ENCODE measurements at regions not wholly inside any gene's neighbourhood (a gene's known extent, or its start where the extent isn't known, plus 50 kb on each side); places are given as distances from the start of the nearest gene placed in this dataset.

DNA sequence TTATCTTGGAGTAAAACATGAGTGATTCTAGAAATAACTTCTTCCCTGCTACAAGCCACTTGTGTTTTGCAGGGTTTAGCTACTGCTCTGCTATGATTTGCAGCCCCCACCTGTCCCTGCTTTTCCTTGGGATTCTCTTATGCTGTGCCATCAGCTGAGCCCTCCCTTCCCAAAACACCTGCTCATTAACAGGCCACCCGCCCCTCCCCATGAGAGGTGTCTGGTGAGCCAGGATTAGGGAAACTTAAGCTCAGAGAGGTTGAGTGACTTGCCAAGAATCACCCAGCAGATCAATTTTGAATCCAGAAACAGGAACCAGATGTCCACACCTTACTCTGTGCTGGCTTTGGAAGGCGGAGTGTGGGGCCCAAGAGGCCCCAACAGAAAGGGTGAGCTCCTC is 111.7 kb upstream of the CXCL14 start:
- no peak overlapping the region for H3K4me3 Mint-ChIP-seq
- no peak for ATAC-seq

DNA sequence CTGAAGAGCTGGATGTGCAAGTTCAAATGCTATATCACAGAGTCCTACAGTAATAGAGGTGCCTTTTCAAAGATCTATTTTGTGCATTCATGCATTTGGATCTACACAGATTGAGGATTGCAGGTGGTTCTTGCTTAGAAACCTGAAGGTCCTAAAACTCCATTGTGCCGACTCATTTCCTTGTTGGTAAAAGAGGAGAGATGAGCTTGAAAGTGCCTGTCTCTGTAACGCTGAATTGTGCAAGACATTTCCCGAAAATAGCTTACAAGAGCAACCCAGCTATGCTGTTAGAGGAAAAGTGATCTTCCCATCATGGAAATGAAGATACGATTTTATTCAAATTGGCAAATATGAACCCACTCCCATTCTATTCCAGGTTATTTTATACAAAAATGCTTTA is 110.7 kb upstream of the CXCL14 start:
- Mint-ChIP-seq H3K36me3 (ENCODE audit: low read depth) (no peaks in the 10 kb centered on the region), H3K4me1 (no peaks in the 10 kb centered on the region), H3K4me3 (no peak overlapping the region), H3K27me3 (peaks cover 56% of the 10 kb centered on the region), H3K27ac (no peak overlapping the region)
- no peaks in the 10 kb centered on the region for H3K9me3 ChIP-seq (ENCODE audit: control insufficient read depth, low read length, poor library complexity, severe bottlenecking)
- ATAC-seq: no peak
- no peak for DNase-seq

More for the DNA sequence above, 111.7 kb upstream of the CXCL14 start:
- no peaks in the 10 kb centered on the region for H3K9me3 ChIP-seq (ENCODE audit: control insufficient read depth, low read length, poor library complexity, severe bottlenecking)
- Mint-ChIP-seq H3K4me1 (no peaks in the 10 kb centered on the region), H3K27me3 (peaks cover 63% of the 10 kb centered on the region), H3K36me3 (ENCODE audit: low read depth) (no peaks in the 10 kb centered on the region), H3K27ac (no peak overlapping the region)
- no peak for DNase-seq

DNA sequence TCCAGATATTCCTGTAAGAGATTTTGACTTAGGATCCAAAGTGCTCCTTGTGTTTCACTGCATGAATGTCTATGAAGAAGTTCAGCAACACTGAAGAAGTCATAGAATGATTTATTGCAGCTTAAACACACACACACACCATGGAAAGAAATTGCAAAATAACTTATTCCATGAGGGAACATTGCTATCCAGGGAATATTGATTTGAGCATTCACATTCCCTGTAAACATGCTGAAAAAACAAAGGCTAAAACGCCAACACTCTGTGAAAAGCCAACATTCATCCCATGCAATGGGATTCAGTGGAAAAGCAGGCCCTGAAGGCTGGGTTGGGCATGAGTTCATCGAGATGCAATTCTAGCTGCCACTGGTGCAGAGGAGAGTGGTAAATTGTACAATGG is 109.6 kb upstream of the CXCL14 start:
- H3K27me3 Mint-ChIP-seq: peaks cover 54% of the 10 kb centered on the region
- no peak overlapping the region for H3K27ac Mint-ChIP-seq
- no peaks in the 10 kb centered on the region for H3K4me1 Mint-ChIP-seq
- H3K36me3 Mint-ChIP-seq (ENCODE audit: low read depth): no peaks in the 10 kb centered on the region
- ATAC-seq (no peak), DNase-seq (no peak)
- H3K4me3 Mint-ChIP-seq: no peak overlapping the region
- H3K9me3 ChIP-seq (ENCODE audit: control insufficient read depth, low read length, poor library complexity, severe bottlenecking): no peaks in the 10 kb centered on the region

DNA sequence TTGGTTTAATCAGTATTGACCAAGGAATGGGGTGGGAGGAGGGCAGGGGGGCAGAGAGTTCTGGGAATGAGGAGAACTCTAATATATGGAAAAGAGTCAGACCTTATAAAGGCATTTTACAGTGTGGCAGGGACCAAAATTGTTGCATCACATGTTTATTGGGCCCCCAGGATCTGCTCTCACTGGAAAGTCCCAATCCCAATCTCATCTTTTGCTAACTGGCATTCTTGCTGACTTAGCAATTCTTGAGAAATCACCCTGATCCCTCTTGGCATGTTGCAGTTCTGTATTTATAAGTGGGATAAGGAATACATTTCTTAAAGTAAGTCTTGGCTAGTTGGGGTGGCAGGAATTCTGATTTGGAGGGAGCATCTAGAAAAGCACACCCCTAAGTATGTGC is 104.4 kb upstream of the CXCL14 start:
- ATAC-seq (no peak), DNase-seq (no peak)
- Mint-ChIP-seq H3K36me3 (ENCODE audit: low read depth) (no peaks in the 10 kb centered on the region), H3K27me3 (peaks cover 18% of the 10 kb centered on the region), H3K4me3 (no peak overlapping the region), H3K4me1 (no peaks in the 10 kb centered on the region), H3K27ac (no peak overlapping the region)
- peaks cover 3% of the 10 kb centered on the region for H3K9me3 ChIP-seq (ENCODE audit: control insufficient read depth, low read length, poor library complexity, severe bottlenecking)

DNA sequence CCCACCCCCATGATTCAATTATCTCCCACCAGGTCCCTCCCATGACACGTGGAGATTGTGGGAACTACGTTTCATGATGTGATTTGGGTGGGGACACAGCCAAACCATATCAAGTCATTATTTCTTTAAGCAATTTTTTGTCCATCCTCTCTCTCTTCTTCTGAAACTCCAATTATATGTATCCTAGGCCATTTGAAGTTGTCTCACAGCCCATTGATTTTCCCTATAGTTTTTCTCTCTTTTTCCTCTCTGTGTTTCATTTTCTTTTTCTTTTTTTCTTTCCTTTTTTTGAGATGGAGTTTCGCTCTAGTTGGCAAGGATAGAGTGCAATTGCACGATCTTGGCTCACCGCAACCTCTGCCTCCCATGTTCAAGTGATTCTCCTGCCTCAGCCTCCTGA is 101.9 kb upstream of the CXCL14 start:
- H3K9me3 ChIP-seq (ENCODE audit: control insufficient read depth, low read length, poor library complexity, severe bottlenecking): peaks cover 5% of the 10 kb centered on the region
- Mint-ChIP-seq H3K36me3 (ENCODE audit: low read depth) (no peaks in the 10 kb centered on the region), H3K27me3 (peaks cover 2% of the 10 kb centered on the region), H3K4me1 (no peaks in the 10 kb centered on the region), H3K4me3 (no peak overlapping the region), H3K27ac (no peak overlapping the region)
- DNase-seq (no peak), ATAC-seq (no peak)

DNA sequence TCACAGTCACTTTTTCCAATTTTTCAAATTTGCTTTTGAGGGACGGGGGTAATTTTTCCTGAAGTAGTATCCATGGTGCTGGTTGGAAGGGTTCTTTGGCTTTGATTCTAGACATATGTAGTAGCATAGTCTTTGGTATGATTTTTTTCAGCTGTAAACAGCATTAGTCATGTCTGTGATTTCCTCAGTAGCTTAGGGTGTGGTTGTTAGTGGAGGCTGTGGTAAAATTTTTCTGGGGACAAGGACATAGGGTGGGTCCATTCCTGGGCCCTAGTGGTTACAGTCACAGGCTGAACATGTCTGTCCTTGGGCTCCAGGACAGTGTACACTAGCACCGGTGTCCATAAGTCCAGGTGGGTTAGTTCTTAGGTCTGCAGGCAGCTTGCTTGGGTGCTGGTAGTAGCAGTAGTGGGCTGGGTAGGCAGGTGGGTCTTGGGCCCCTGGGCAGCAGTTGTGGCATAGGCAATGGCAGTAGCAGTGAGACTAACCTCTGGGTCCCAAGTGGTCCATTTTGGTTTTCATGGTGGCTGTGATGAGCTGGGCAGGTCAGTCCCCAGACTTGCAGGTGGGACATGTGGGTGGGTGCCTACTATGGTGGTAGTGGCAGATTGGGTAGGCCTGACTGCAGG is 100.0 kb upstream of the CXCL14 start:
- H3K9me3 ChIP-seq (ENCODE audit: control insufficient read depth, low read length, poor library complexity, severe bottlenecking): peaks cover 5% of the 10 kb centered on the region
- no peak for ATAC-seq
- no peak for DNase-seq
- H3K27me3 Mint-ChIP-seq: no peaks in the 10 kb centered on the region
- H3K4me3 Mint-ChIP-seq: no peak overlapping the region
- no peaks in the 10 kb centered on the region for H3K4me1 Mint-ChIP-seq
- no peak overlapping the region for H3K27ac Mint-ChIP-seq
- no peaks in the 10 kb centered on the region for H3K36me3 Mint-ChIP-seq (ENCODE audit: low read depth)

DNA sequence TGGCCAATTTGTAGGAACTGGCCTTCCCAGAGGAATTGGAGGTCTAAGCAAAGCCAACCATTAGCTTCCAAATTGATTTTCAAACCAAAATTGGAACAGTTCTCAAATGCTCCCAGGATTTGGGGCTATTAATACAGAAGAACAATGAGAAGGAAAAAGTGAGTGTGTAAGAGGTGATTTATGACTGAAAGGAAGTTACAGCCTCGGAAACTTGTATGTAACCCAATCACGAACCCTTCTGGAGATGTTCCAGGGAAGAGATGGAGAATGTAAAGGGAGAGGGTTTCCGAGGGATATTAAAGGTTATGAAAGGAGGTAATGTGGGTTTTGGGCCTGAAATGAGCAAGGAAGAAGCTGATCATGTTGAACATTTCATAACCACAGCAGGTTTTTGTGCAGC is 93.2 kb upstream of the CXCL14 start:
- DNase-seq: no peak
- no peaks in the 10 kb centered on the region for H3K9me3 ChIP-seq (ENCODE audit: control insufficient read depth, low read length, poor library complexity, severe bottlenecking)
- H3K4me3 Mint-ChIP-seq: no peak overlapping the region
- H3K36me3 Mint-ChIP-seq (ENCODE audit: low read depth): no peaks in the 10 kb centered on the region
- no peak for ATAC-seq
- peaks cover 33% of the 10 kb centered on the region for H3K27me3 Mint-ChIP-seq
- no peaks in the 10 kb centered on the region for H3K4me1 Mint-ChIP-seq
- H3K27ac Mint-ChIP-seq: no peak overlapping the region

DNA sequence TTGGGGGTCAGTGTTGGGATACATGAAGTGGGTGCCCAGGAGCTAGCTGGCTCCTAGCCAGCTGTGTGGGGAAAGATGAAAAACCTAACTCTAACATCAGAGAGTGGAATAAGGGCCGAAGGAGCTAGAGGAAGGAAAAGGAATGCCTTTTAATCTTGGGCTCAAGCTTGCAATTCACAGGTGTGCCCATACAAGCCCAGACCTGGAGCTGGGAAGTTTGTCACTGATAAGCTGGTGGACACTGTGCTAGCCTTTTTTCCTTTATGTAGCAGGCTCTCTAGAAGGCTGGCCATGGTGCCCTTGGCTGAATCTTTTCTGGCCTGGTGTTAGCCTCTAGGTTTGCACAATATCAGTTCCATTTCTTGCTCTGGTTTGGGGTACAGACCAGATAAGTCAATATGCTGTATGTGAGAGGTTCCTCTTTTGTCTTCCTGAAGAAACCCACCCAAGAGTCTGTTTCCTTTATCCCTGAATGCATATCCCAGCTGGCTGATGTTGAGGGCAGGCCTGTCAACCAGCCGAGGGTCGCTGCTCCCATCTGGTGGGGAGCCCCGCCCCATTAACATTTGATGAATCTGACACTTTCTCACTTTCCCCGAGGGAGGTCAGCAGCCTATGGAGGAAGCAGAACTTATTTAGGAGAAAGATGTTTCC is 92.4 kb upstream of the CXCL14 start:
- H3K27ac Mint-ChIP-seq: no peak overlapping the region
- H3K36me3 Mint-ChIP-seq (ENCODE audit: low read depth): no peaks in the 10 kb centered on the region
- H3K27me3 Mint-ChIP-seq: peaks cover 41% of the 10 kb centered on the region

DNA sequence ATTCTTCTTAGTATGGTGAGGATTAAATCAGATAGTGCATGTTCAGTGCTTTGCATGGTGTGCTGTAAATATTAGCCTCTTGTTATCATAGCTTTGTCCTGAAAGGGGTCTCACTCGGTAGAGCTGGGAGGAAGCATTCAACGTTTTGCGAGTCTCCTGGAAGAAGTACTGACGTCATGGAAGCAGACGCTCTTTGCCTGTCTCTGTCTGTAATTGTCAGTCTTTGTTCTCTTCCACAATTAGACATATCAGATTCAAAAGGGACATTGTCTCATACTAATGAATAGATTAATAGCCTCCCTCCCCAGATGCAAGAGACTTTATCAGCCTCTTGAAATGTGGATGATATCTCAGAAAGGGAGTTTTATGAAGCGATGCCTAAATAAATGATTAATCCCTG is 91.8 kb upstream of the CXCL14 start:
- H3K27me3 Mint-ChIP-seq: peaks cover 47% of the 10 kb centered on the region
- H3K4me1 Mint-ChIP-seq: no peaks in the 10 kb centered on the region
- no peak overlapping the region for H3K27ac Mint-ChIP-seq
- no peak for DNase-seq
- no peaks in the 10 kb centered on the region for H3K36me3 Mint-ChIP-seq (ENCODE audit: low read depth)
- ATAC-seq: no peak
- H3K9me3 ChIP-seq (ENCODE audit: control insufficient read depth, low read length, poor library complexity, severe bottlenecking): no peaks in the 10 kb centered on the region
- H3K4me3 Mint-ChIP-seq: no peak overlapping the region

More for the DNA sequence above, 92.4 kb upstream of the CXCL14 start:
- no peak overlapping the region for H3K4me3 Mint-ChIP-seq
- ATAC-seq (no peak), DNase-seq (no peak)
- H3K4me1 Mint-ChIP-seq: no peaks in the 10 kb centered on the region
- H3K9me3 ChIP-seq (ENCODE audit: control insufficient read depth, low read length, poor library complexity, severe bottlenecking): no peaks in the 10 kb centered on the region

DNA sequence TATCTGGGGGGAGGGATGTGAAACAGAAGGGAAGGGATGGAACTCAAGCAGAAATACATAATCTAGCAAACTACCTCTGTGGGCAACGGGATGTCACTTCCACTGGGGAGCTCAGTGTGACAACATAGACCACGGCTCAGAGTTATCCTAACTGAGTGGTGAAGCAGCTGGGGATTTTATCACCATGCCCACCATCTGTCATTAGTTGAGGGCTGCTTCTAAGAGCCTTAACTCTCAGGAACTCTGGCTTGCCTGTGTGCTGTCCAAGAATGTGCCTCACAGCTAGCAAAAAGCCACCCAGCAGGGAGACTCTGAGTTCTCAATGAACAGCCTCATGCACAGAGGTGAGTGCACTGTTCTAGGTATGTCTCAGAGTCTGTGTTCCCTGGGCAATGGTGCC is 90.6 kb upstream of the CXCL14 start:
- no peaks in the 10 kb centered on the region for H3K36me3 Mint-ChIP-seq (ENCODE audit: low read depth)
- H3K27me3 Mint-ChIP-seq: peaks cover 48% of the 10 kb centered on the region
- no peak overlapping the region for H3K4me3 Mint-ChIP-seq
- no peaks in the 10 kb centered on the region for H3K4me1 Mint-ChIP-seq
- no peak for DNase-seq
- no peak for ATAC-seq
- no peak overlapping the region for H3K27ac Mint-ChIP-seq
- H3K9me3 ChIP-seq (ENCODE audit: control insufficient read depth, low read length, poor library complexity, severe bottlenecking): no peaks in the 10 kb centered on the region

DNA sequence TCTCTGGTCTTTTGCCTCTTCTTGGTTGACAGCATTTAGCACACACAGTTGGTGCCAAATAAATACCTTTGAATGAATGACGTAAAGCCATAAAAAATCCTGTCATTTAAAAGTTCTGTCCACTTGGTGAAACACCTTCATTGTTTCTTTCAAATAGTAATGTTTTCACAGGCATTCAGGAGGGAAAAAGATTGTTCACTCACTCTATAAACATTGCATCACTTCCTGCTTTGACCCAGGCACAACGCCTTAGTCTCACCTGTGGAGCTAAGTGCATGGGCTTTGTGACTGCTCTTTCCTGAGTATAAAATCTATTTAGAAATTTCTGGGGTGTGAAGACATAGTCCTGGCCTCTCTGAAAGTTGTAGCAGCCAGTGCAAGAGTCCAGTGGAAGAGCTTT is 88.9 kb upstream of the CXCL14 start:
- DNase-seq: no peak
- H3K9me3 ChIP-seq (ENCODE audit: control insufficient read depth, low read length, poor library complexity, severe bottlenecking): no peaks in the 10 kb centered on the region
- ATAC-seq: no peak
- H3K36me3 Mint-ChIP-seq (ENCODE audit: low read depth): no peaks in the 10 kb centered on the region
- H3K27me3 Mint-ChIP-seq: peaks cover 55% of the 10 kb centered on the region
- H3K4me3 Mint-ChIP-seq: no peak overlapping the region
- H3K27ac Mint-ChIP-seq: no peak overlapping the region
- H3K4me1 Mint-ChIP-seq: no peaks in the 10 kb centered on the region

DNA sequence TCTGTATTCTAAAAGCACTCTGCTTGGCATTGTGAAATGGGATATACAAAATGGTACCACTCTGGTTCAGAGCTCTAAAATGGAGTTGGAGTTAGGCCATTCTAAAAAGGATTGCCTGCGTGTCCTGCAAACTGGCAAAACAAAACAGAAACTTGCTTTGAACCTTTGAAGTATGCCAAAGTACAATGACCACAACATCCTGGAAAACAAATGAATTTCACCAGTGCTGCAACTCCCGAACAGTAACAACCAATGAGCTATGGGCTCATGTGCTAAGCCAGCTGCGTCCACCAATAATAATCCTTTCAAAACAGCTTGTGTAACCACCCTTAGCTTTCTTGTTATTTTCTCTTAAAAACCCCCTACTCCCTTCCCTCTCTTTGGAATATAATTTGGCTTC is 88.4 kb upstream of the CXCL14 start:
- H3K36me3 Mint-ChIP-seq (ENCODE audit: low read depth): no peaks in the 10 kb centered on the region
- ATAC-seq: no peak

DNA sequence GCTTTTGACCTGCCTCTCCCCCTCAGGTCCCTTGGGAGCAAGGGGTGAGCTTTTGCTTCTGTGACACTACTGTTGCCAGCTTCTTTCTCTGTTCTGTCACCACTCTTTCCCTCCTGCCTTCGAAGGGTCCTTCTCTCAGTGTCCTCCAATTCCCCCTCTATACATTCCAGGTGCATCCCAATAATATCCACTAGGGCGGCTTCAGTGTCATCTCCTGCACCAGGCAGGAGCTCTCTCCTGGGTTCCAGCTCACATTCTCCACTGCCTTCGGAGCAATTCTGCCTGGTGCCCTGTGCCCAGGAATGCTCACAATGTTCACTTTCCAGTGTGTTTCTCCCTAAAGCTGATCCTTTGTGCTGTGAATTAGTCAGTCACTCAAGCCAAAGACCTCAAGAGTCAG is 83.9 kb upstream of the CXCL14 start:
- no peaks in the 10 kb centered on the region for H3K4me1 Mint-ChIP-seq
- H3K36me3 Mint-ChIP-seq (ENCODE audit: low read depth): no peaks in the 10 kb centered on the region
- DNase-seq: no peak
- peaks cover 30% of the 10 kb centered on the region for H3K27me3 Mint-ChIP-seq
- H3K4me3 Mint-ChIP-seq: no peak overlapping the region
- H3K9me3 ChIP-seq (ENCODE audit: control insufficient read depth, low read length, poor library complexity, severe bottlenecking): no peaks in the 10 kb centered on the region
- no peak overlapping the region for H3K27ac Mint-ChIP-seq
- ATAC-seq: no peak

More for the DNA sequence above, 88.4 kb upstream of the CXCL14 start:
- peaks cover 56% of the 10 kb centered on the region for H3K27me3 Mint-ChIP-seq
- no peak for DNase-seq
- H3K4me3 Mint-ChIP-seq: no peak overlapping the region
- no peaks in the 10 kb centered on the region for H3K9me3 ChIP-seq (ENCODE audit: control insufficient read depth, low read length, poor library complexity, severe bottlenecking)
- H3K27ac Mint-ChIP-seq: no peak overlapping the region
- no peaks in the 10 kb centered on the region for H3K4me1 Mint-ChIP-seq

DNA sequence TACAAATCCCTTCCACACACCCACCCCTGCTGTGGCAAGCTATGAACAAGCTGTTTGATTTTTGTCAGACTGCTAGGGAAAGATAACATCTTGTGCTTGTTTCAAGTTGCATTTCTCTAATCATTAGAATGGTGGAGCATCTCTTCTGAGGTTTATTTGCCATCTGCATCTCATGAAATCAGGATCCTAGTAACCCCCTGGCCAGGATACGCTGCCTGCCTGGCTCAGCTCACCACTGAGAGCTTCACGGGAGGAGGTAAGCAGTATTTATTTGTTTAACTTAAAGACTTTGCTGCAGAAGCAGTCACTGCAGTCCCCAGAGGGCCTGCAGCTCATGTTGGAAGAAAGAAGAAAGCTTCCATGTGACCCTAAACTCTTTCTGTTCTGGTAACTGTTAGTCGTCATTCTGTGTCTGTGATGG is 83.3 kb upstream of the CXCL14 start:
- no peaks in the 10 kb centered on the region for H3K9me3 ChIP-seq (ENCODE audit: control insufficient read depth, low read length, poor library complexity, severe bottlenecking)
- no peaks in the 10 kb centered on the region for H3K36me3 Mint-ChIP-seq (ENCODE audit: low read depth)
- no peak overlapping the region for H3K4me3 Mint-ChIP-seq
- H3K27me3 Mint-ChIP-seq: peaks cover 24% of the 10 kb centered on the region
- no peak for ATAC-seq
- DNase-seq: no peak
- no peaks in the 10 kb centered on the region for H3K4me1 Mint-ChIP-seq
- H3K27ac Mint-ChIP-seq: no peak overlapping the region

All from T-helper 17 cell (primary cell).